ENCODE measurements at regions not wholly inside any gene's neighbourhood (a gene's known extent, or its start where the extent isn't known, plus 50 kb on each side); places are given as distances from the start of the nearest gene placed in this dataset.

DNA sequence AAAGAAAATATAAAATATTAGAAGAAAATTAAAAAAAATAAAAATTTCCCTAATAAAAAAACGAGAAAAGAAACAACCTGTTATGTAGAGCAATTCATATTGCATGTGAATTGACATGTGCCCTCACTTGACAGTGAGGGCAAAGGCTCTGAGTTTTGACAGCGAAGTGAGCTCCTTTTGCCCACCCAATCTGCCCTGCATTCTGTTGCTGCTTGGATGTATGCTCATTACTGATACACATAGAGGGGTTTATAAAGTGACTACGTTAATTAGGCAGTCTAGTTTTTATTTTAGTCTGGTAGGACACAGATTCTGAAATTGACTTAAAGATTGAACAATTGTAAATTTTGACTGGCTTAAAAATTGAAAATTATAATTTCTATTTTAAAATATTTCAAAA lies 949.4 kb downstream of the TLE4 start:
- ChIA-PET CTCF (no interaction called here), POLR2A (ENCODE audit: low non-redundant PET) (no interaction called here)
- no peak for TF ChIP-seq CTCF (conservative IDR thresholded peaks at IDR 0.05; ENCODE audit: low read depth)
- no peak overlapping the region for H3K27ac ChIP-seq
- no peak for DNase-seq (ENCODE audit: low spot score)

GRCh38 chr9:80520231-80520630 lies 948.5 kb downstream of the TLE4 start:
- no peak for TF ChIP-seq CTCF (conservative IDR thresholded peaks at IDR 0.05; ENCODE audit: low read depth)
- CTCF ChIA-PET: no interaction called here
- H3K27ac ChIP-seq: no peak overlapping the region
- POLR2A ChIA-PET (ENCODE audit: low non-redundant PET): no interaction called here
- DNase-seq (ENCODE audit: low spot score): no peak

DNA sequence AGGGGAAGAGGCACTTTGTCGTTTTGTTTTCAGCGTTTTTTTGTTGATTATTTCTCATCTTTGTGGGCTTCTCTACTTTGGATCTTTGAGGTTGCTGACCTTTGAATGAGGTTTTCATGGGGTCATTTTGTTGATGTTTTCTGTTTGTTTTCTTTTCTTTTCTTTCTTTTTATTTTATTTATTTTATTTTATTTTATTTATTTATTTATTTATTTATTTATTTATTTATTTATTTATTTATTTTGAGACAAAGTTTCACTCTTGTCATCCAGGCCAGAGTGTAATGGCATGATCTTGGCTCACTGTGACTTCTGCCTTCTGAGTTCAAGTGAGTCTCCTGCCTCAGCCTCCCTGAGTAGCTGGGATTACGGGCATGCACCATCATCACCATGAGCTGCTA lies 946.7 kb downstream of the TLE4 start:
- POLR2A ChIA-PET (ENCODE audit: low non-redundant PET): no interaction called here
- CTCF ChIA-PET: no interaction called here

DNA sequence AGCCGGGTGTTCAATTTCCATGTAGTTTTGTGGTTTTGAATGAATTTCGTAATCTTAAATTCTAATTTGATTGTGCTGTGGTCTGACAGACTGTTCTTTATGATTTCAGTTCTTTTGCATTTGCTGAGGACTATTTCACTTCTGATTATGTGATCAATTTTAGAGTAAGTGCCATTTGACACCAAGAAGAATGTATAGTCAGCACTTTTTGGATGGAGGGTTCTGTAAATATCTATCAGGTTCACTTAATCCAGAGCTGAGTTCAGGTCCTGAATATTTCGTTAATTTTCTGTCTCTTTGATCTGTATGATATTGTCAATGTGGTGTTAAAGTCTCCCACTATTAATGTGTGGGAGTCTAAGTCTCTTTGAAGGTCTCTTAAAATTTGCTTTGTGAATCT lies 944.9 kb downstream of the TLE4 start:
- no peak for DNase-seq (ENCODE audit: low spot score)
- no peak for TF ChIP-seq CTCF (conservative IDR thresholded peaks at IDR 0.05; ENCODE audit: low read depth)
- ChIA-PET POLR2A (ENCODE audit: low non-redundant PET) (no interaction called here), CTCF (interaction anchor here (0.8 kb wide), 1 partner anchor 587 kb away, joined by 4 read pairs; no protein-coding TSS in a partner anchor)
- no peak overlapping the region for H3K27ac ChIP-seq

More for the DNA sequence above, 946.7 kb downstream of the TLE4 start:
- no peak overlapping the region for H3K27ac ChIP-seq
- no peak for DNase-seq (ENCODE audit: low spot score)
- TF ChIP-seq CTCF (conservative IDR thresholded peaks at IDR 0.05; ENCODE audit: low read depth): no peak

- no peak for DNase-seq (ENCODE audit: low spot score)
- CTCF ChIA-PET: interaction anchor here (0.7 kb wide), 1 partner anchor 231 kb away, joined by 3 read pairs; no protein-coding TSS in a partner anchor
- TF ChIP-seq CTCF (conservative IDR thresholded peaks at IDR 0.05; ENCODE audit: low read depth): peak; percentile 28; the same call in 1 of the 2 replicates
- no peak overlapping the region for H3K27ac ChIP-seq
- POLR2A ChIA-PET (ENCODE audit: low non-redundant PET): no interaction called here
Measured at GRCh38 chr9:80509358-80509757, 937.6 kb downstream of the TLE4 start.

GRCh38 chr9:80507611-80508010 lies 935.8 kb downstream of the TLE4 start:
- DNase-seq (ENCODE audit: low spot score): no peak
- no peak for TF ChIP-seq CTCF (conservative IDR thresholded peaks at IDR 0.05; ENCODE audit: low read depth)
- no peak overlapping the region for H3K27ac ChIP-seq
- ChIA-PET CTCF (interaction anchor here (0.6 kb wide), 1 partner anchor 1678 kb away, joined by 4 read pairs; no protein-coding TSS in a partner anchor), POLR2A (ENCODE audit: low non-redundant PET) (no interaction called here)
